Thoracic aorta (tissue), 2 donors: ENCODE measurements at regions not wholly inside any gene's neighbourhood (a gene's known extent, or its start where the extent isn't known, plus 50 kb on each side); places are given as distances from the start of the nearest gene placed in this dataset.

ENCODE experiments used
- ATAC-seq: fragments of 150-250 bp; one replicate; pipeline ENCODE4 v1.8.0; 2017; ENCODE audit warnings: low read depth; ENCODE audit not compliant: insufficient number of reproducible peaks, low FRiP score
- DNase-seq: peaks from one replicate; pipeline ENCODE4 v3.0.0-alpha.2; 2020; ENCODE audit warnings: low spot score
- H3K27ac ChIP-seq, 2 donors: fragments of 200-600 bp; sonication (generic); 1 replicate in 1 of 2; 2 replicates in 1 of 2; pipeline ENCODE4 v1.5.1; 2016; ENCODE audit warnings: mild to moderate bottlenecking in 2 of 2, moderate library complexity in 2 of 2
- H3K27me3 ChIP-seq: fragments of 200-600 bp; sonication (generic); replicated peaks from 2 replicates; pipeline ENCODE4 v1.6.0; 2016; ENCODE audit warnings: mild to moderate bottlenecking; ENCODE audit not compliant: insufficient read depth
- H3K36me3 ChIP-seq: fragments of 200-600 bp; sonication (generic); one replicate; pipeline ENCODE4 v1.5.1; 2016
- H3K4me1 ChIP-seq, 2 donors: fragments of 200-600 bp; sonication (generic); 1 replicate in 1 of 2; 2 replicates in 1 of 2; pipeline versions ENCODE4 v1.5.1 to v1.6.0; 2016; ENCODE audit warnings: low read depth in 2 of 2, mild to moderate bottlenecking in 1 of 2; ENCODE audit not compliant: control insufficient read depth in 1 of 2
- H3K4me3 ChIP-seq: fragments of 200-600 bp; sonication (generic); 2 replicates; pipeline ENCODE4 v1.5.1; 2016; ENCODE audit warnings: mild to moderate bottlenecking
- H3K9me3 ChIP-seq: fragments of 200-600 bp; sonication (generic); 2 replicates; pipeline ENCODE4 v1.5.1; 2016
- TF ChIP-seq, protein P1 (sequence below): fragments of 200-600 bp; sonication (generic); IDR thresholded peaks from one replicate; pipeline ENCODE4 v1.5.1; 2019; ENCODE audit warnings: antibody characterized with exemption

DNA sequence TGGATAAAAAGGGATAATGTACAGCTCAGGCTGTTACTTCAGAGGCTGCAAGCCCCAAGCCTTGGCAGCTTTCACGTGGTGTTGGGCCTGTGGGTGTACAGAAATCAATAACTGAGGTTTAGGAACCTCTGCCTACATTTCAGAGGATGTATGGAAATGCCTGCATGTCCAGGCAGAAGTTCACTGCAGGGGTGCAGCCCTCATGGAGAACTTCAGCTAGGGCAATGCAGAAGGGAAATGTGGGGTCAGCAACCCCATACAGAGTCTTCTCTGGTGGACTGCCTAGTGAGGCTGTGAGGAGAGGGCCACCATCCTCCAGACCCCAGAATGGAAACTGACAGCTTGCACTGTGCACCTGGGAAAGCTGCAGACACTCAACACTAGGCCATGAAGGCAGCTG lies 1350.3 kb downstream of the ROBO2 start:
- DNase-seq = no peak

DNA sequence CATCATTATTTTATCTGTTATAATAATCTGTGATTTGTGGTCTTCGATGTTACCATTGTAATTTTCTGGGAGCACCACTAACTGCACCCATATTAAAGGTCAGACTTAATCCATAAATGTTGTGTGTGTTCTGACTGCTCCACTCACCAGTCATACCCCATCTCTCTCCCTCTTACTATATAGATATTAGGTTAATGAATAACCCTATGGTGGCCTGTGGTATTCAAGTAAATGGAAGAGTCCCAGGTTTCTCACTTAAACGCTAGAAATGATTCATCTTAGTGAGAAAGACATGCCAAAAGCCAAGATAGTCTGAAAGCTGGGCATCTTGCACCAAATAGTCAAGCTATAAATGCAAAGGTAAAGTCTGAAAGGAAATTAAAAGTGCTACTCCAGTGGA lies 1358.5 kb downstream of the ROBO2 start:
- Histone ChIP-seq H3K4me1 (no peaks in the 10 kb centered on the region), H3K27me3 (no peaks in the 10 kb centered on the region), H3K27ac (no peak overlapping the region), H3K4me3 (no peak overlapping the region), H3K9me3 (no peaks in the 10 kb centered on the region), H3K36me3 (no peaks in the 10 kb centered on the region)
- no peak for DNase-seq
- TF ChIP-seq, protein P1, sequence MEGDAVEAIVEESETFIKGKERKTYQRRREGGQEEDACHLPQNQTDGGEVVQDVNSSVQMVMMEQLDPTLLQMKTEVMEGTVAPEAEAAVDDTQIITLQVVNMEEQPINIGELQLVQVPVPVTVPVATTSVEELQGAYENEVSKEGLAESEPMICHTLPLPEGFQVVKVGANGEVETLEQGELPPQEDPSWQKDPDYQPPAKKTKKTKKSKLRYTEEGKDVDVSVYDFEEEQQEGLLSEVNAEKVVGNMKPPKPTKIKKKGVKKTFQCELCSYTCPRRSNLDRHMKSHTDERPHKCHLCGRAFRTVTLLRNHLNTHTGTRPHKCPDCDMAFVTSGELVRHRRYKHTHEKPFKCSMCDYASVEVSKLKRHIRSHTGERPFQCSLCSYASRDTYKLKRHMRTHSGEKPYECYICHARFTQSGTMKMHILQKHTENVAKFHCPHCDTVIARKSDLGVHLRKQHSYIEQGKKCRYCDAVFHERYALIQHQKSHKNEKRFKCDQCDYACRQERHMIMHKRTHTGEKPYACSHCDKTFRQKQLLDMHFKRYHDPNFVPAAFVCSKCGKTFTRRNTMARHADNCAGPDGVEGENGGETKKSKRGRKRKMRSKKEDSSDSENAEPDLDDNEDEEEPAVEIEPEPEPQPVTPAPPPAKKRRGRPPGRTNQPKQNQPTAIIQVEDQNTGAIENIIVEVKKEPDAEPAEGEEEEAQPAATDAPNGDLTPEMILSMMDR = no peak
- ATAC-seq = no peak

More for the DNA sequence above, 1350.3 kb downstream of the ROBO2 start:
- H3K27ac ChIP-seq = no peak overlapping the region
- no peaks in the 10 kb centered on the region for H3K36me3 ChIP-seq
- no peaks in the 10 kb centered on the region for H3K27me3 ChIP-seq
- no peaks in the 10 kb centered on the region for H3K9me3 ChIP-seq
- TF ChIP-seq, protein P1 = no peak
- H3K4me1 ChIP-seq = no peaks in the 10 kb centered on the region
- no peak overlapping the region for H3K4me3 ChIP-seq
- ATAC-seq = no peak

DNA sequence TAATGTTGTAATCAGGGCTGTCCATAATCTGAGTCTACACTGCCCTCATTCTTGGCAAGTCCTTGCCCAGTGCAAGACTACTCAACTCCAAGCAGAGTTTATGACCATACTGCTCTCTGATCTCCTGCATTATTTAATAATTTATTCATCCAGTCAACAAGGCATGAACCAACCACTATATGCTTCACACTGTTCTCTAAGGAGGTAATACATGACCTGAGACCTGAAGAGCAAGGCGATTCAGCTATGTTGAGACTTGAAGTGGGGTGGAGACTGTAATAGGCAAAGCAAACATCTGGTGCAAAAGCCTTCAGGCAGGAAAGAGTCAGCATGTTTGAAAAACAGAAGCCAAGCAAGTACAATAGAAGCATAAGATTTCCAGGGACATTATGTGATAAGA lies 1362.8 kb downstream of the ROBO2 start:
- Histone ChIP-seq H3K4me1 (no peaks in the 10 kb centered on the region), H3K27ac (no peak overlapping the region), H3K4me3 (no peak overlapping the region), H3K9me3 (no peaks in the 10 kb centered on the region), H3K27me3 (no peaks in the 10 kb centered on the region), H3K36me3 (no peaks in the 10 kb centered on the region)
- no peak for ATAC-seq
- TF ChIP-seq, protein P1 = no peak
- no peak for DNase-seq

DNA sequence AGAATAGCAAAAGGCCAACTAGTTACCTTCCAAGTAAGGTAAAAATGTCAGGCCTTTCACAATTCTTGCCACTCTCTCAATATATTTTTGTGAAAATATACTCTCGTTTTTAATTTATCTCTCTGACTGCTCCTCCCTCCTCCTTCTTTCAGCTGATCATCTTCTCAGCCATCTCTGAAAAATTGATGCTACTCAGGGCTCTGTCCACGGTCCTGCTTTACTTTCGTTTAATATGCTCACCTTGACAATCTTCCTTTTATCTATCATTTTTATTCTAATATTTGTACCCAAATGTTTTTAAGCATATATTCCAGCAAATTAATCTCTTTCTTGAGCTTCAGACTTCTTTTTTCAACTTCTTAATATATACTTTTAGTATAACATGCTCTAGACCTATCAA lies 1362.1 kb downstream of the ROBO1 start:
- no peak overlapping the region for H3K4me3 ChIP-seq
- H3K9me3 ChIP-seq = no peaks in the 10 kb centered on the region
- H3K27ac ChIP-seq = no peak overlapping the region
- H3K27me3 ChIP-seq = no peaks in the 10 kb centered on the region
- DNase-seq (no peak), ATAC-seq (no peak)
- H3K4me1 ChIP-seq = no peaks in the 10 kb centered on the region
- TF ChIP-seq, protein P1 = no peak
- no peaks in the 10 kb centered on the region for H3K36me3 ChIP-seq

DNA sequence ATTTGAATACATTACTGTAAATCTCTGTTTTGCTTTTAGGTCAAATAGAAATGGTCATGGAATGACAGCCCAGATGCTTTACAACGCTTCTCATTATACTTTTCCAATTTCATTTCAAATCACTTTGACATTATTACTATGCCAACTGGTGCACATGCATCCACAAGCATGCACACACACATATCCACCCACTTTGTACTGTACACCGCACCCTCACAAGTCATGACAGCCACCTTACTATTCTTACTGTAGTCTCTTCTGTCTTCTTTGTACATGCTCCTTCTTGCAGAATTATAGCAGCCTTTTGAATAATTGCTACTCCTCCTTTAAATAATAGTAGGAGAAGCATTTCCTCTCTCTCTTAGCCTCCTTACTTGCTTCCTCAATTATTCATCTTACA lies 1361.4 kb downstream of the ROBO1 start:
- Histone ChIP-seq H3K27ac (no peak overlapping the region), H3K4me1 (no peaks in the 10 kb centered on the region), H3K36me3 (no peaks in the 10 kb centered on the region), H3K9me3 (no peaks in the 10 kb centered on the region), H3K4me3 (no peak overlapping the region), H3K27me3 (no peaks in the 10 kb centered on the region)
- DNase-seq (no peak), ATAC-seq (no peak)
- TF ChIP-seq, protein P1 = no peak
